Adrenal gland (tissue), 9 donors: ENCODE measurements at regions not wholly inside any gene's neighbourhood (a gene's known extent, or its start where the extent isn't known, plus 50 kb on each side); places are given as distances from the start of the nearest gene placed in this dataset.

Experiments used
- DNase-seq, 7 donors: peaks; one replicate each; pipeline ENCODE4 v3.0.0-alpha.2; 2019 to 2020
- H3K27ac ChIP-seq, 5 donors: fragments of 200-600 bp; sonication (generic) in 4 of 5; 1 replicate in 3 of 5; 2 replicates in 2 of 5; pipeline versions ENCODE4 v1.5.1 to v1.8.0; 2016 to 2020; ENCODE audit warnings: mild to moderate bottlenecking in 1 of 5
- H3K27me3 ChIP-seq: fragments of 200-600 bp; 2 replicates; pipeline ENCODE4 v1.8.0; 2021
- H3K36me3 ChIP-seq, 2 donors: fragments of 200-600 bp; replicated peaks in 1 of 2; 1 replicate in 1 of 2; 2 replicates in 1 of 2; pipeline versions ENCODE4 v1.5.1 to v1.8.0; 2018 to 2022
- H3K4me1 ChIP-seq, 2 donors: fragments of 200-600 bp; replicated peaks in 1 of 2; 1 replicate in 1 of 2; 2 replicates in 1 of 2; pipeline versions ENCODE4 v1.5.1 to v1.8.0; 2018 to 2021
- H3K4me3 ChIP-seq, 4 donors: fragments of 200-600 bp; sonication (generic) in 3 of 4; one replicate each; pipeline ENCODE4 v1.5.1; 2016 to 2018
- H3K9me3 ChIP-seq, 3 donors: fragments of 200-600 bp; sonication (generic) in 1 of 3; replicated peaks in 1 of 3; 1 replicate in 2 of 3; 2 replicates in 1 of 3; pipeline versions ENCODE4 v1.5.1 to v1.8.0; 2016 to 2021
- CTCF ChIP-seq, 6 experiments: fragments of 450-650 bp in 4 of 6; fragments of 200-600 bp in 2 of 6; sonication (generic) in 1 of 6; IDR thresholded peaks; 1 replicate in 5 of 6; 2 replicates in 1 of 6; pipeline versions ENCODE4 v1.5.1 to v1.8.0; 2016 to 2021; ENCODE audit warnings: antibody characterized with exemption in 6 of 6, mild to moderate bottlenecking in 2 of 6, moderate library complexity in 1 of 6
- POLR2A ChIP-seq, 2 donors: fragments of 450-650 bp; IDR thresholded peaks; one replicate each; pipeline ENCODE4 v1.6.1; 2017; ENCODE audit warnings: antibody characterized with exemption in 2 of 2, mild to moderate bottlenecking in 2 of 2, moderate library complexity in 1 of 2
- WGBS, 4 donors: extraction: QIAGEN DNeasy Blood & Tissue Kit in 2 of 4; methylation state at CpG; one replicate each; pipeline versions ENCODE4 v1.1.5 to v1.1.7; 2013 to 2017; 5-methylcytosine and 5-hydroxymethylcytosine counted together
- intact Hi-C, 2 donors: fragments of 100-400 bp; cut with DNase I; formaldehyde crosslinking; loops; one replicate each; pipeline versions ENCODE4 v1.14.1 to v1.15.0; 2022 to 2023
- donor health status: healthy with polysubstance abuse.
- donor health status: Bipolar disorder and iron deficiency.
- donor health status: DM: yes; HTN: yes; CAD: no.
- donor health status: DM: no; HTN: no; CAD: no.
- donor health status: DM: no; HTN: no; CAD: no.

- intact Hi-C loops: no loop called here
- H3K4me3 ChIP-seq: no peak overlapping the region
- 0 to 37% (median 0%) methylated on average over 1 of the region's 1 CpG for WGBS, 4 donors
- no peaks in the 10 kb centered on the region for H3K27me3 ChIP-seq
- DNase-seq: no peak
- no peak overlapping the region for H3K27ac ChIP-seq
- no peaks in the 10 kb centered on the region for H3K36me3 ChIP-seq
- H3K4me1 ChIP-seq: no peaks in the 10 kb centered on the region
- no peaks in the 10 kb centered on the region for H3K9me3 ChIP-seq
- TF ChIP-seq CTCF (IDR thresholded peaks at IDR 0.05) (no peak), POLR2A (IDR thresholded peaks at IDR 0.05) (no peak)
Observed at GRCh38 chr6:54574671-54575070, 266.4 kb downstream of the TINAG start.

- WGBS, 4 donors: 58 to 73% (median 61%) methylated on average over 3 of the region's 3 CpGs
- intact Hi-C loops: no loop called here
Observed at GRCh38 chr6:54578261-54578660, 268.3 kb upstream of the FAM83B start.

DNA sequence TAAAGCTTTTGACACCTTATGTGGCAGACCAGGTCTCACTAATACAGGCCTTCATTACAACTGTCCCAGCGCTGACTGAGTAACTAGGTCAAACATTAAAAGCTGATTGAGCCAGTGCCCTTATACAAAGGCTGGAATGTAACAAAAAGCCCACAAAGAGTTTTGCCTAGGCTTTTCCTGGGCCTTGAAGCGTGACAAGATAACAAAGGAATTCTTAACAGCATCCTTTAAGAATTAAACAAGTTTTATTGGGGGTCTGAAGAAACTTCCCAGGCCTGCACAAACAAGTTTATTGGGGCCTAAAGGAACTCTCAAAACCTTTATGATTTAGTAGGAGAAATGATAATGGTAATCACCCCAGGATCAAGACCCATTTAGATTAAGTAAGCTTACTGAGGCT is 267.6 kb upstream of the FAM83B start:
- TF ChIP-seq POLR2A (IDR thresholded peaks at IDR 0.05): no peak
- TF ChIP-seq CTCF (IDR thresholded peaks at IDR 0.05): no peak
- H3K36me3 ChIP-seq: no peaks in the 10 kb centered on the region
- no peaks in the 10 kb centered on the region for H3K27me3 ChIP-seq
- intact Hi-C loops: no loop called here
- DNase-seq: no peak
- H3K27ac ChIP-seq: no peak overlapping the region
- no peaks in the 10 kb centered on the region for H3K9me3 ChIP-seq
- 82 to 86% (median 84%) methylated on average over 2 of the region's 2 CpGs for WGBS, 4 donors
- H3K4me3 ChIP-seq: no peak overlapping the region
- H3K4me1 ChIP-seq: no peaks in the 10 kb centered on the region

More at GRCh38 chr6:54578261-54578660, 268.3 kb upstream of the FAM83B start:
- TF ChIP-seq CTCF (IDR thresholded peaks at IDR 0.05) (no peak), POLR2A (IDR thresholded peaks at IDR 0.05) (no peak)
- Histone ChIP-seq H3K9me3 (no peaks in the 10 kb centered on the region), H3K4me3 (no peak overlapping the region), H3K4me1 (no peaks in the 10 kb centered on the region), H3K27me3 (no peaks in the 10 kb centered on the region), H3K27ac (no peak overlapping the region), H3K36me3 (no peaks in the 10 kb centered on the region)
- no peak for DNase-seq

DNA sequence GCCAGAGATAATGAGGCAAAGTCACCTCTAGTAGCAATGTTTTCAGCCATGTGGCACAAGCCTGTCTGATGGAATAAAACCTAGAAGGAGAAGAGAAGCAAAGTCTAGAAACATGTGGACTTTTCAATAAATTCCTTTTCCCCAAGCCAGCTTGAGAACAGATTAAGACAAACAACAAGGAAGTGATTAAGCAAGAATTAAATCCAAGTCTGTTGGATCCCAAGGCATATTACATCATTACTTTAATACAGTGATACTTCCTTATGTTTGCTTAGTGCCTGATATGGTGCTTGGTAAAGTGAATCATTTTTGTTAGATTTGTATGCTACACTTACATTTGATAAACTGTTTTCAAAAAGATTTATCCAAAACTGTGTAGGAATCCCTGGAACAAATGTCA is 260.3 kb upstream of the FAM83B start:
- Histone ChIP-seq H3K4me3 (no peak overlapping the region), H3K4me1 (no peaks in the 10 kb centered on the region), H3K9me3 (no peaks in the 10 kb centered on the region), H3K36me3 (no peaks in the 10 kb centered on the region), H3K27me3 (no peaks in the 10 kb centered on the region), H3K27ac (no peak overlapping the region)
- TF ChIP-seq CTCF (IDR thresholded peaks at IDR 0.05) (no peak), POLR2A (IDR thresholded peaks at IDR 0.05) (no peak)
- no peak for DNase-seq
- intact Hi-C loops: no loop called here
